ENCODE measurements at regions not wholly inside any gene's neighbourhood (a gene's known extent, or its start where the extent isn't known, plus 50 kb on each side); places are given as distances from the start of the nearest gene placed in this dataset.
A peak's percentile ranks its signal among the peaks of the same experiment; 100 is the strongest.

DNA sequence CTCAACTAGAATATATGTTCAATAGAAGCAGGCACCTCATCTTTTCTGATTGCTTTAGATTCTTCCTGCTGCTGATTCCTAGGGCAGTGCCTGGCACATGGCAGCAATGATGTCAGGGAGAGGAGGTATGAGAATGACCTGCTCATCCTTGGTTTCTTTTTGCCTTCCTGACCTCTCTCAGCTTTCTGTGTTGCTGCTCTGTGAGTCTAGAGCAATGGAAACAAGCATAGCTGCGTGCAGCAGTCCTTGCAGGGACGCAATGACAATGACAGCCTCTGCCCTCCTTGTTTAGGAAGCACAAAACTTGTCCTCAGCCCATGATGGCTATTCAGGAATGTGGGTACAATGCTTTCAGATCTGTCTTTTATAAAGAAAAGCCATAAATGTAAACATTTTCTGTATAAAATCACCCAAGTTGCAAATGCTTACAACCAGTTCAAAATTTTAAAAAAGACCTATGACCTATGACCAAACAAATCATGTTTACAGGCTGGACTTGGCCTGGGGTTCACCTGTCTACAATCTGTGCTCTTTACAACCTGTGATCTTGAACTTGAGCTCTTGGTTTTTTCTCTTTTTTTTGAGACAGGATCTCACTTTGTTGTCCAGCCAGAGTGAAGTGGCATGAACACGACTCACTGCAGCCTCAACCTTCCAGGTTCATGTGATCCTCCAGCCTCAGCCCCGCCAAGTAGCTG, 549.4 kb upstream of the ATP2B1 start:
- DNase-seq (ENCODE audit: low read depth): no peak

GRCh38 chr12:90254796-90255195, 546.2 kb upstream of the ATP2B1 start:
- no peak for DNase-seq (ENCODE audit: low read depth)

GRCh38 chr12:90253674-90254181, 545.1 kb upstream of the ATP2B1 start:
- peak; percentile 89 for DNase-seq (ENCODE audit: low read depth)

DNA sequence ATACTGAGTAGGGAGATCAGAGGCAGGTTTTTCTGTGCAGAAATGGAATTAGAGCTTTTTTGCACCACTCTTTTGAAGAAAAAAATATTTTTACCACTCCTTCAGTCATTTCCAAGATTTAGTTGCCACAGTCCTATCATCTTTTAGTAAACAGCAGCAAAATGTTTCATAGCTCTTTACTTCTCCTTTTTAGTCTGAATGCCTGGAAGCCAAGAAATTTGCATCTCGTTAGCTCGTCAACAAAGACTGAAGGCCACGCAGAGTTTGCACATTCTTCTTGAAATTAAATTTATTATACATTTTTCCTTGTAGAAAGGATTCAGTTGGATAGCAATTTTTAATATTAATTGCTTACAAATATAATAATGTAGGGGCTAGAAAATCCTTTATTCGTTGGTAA, 544.5 kb upstream of the ATP2B1 start:
- no peak for DNase-seq (ENCODE audit: low read depth)

GRCh38 chr12:90250766-90251165, 542.1 kb upstream of the ATP2B1 start:
- DNase-seq (ENCODE audit: low read depth): no peak

DNA sequence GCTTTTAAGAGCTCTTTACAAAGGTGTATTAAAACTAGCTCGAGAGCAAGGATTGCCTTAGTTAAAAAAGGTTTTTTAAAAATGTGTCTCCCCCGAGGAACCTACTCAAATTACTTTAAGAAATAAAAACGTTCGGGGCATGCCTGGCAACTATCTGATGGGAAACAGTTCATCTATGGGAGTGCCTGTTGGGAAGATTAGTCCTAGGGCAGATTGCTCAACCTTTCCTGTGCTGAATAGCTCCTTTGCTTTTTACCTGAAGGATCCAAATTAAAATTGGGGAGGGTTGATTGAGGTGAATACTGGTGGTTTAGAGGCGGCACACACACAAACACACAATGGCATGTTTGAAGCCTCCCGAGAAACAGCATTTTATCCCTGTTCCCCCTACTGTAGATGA, 541.4 kb upstream of the ATP2B1 start:
- DNase-seq (ENCODE audit: low read depth): no peak

- no peak for DNase-seq (ENCODE audit: low read depth)
Measured at GRCh38 chr12:90246688-90247087, 538.0 kb upstream of the ATP2B1 start.

GRCh38 chr12:90245391-90245790, 536.8 kb upstream of the ATP2B1 start:
- no peak for DNase-seq (ENCODE audit: low read depth)

DNA sequence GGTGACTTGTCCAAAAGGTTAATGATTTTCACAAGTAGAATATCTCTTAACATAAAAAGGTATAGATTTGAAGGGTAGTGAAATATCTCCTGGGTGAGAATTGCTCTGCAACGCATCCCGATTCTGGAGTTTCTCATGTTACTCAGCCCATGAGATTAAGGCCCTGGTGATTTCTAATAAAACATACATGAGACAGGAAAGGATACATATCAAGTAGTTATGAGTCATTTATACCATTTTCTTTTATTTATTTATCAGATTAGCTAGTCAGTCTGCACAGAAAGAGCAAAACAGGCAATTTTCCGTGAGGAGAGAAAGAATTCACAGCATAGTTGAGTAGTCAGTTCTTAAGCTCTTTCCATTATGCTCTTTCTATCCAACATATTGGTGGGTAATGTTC, 535.6 kb upstream of the ATP2B1 start:
- no peak for DNase-seq (ENCODE audit: low read depth)

- DNase-seq (ENCODE audit: low read depth): no peak
Measured at GRCh38 chr12:90243211-90243610, 534.6 kb upstream of the ATP2B1 start.

DNA sequence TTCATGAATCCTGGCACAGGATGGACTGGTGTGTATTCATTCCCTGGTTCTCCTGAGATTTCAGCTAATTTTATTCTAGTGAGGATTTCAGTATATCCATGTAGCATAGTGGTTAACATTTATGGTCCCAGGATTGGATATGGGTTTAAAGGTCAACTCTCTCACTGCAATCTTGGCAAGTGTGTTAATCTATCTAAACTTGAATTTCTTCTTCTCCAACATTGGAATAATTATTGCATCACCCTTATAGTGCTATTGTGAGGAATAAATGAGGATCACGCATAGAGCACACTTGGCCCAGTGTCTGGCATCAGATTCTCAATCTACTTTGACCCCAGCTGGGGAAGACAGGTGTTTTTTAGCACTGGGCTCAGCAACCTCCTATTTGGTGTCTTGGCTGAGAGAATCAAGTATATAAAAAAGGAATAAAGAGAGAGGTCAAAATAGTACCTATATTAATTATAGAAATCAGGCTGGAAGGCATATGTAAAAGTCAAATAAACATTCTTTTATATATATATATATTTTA, 531.2 kb upstream of the ATP2B1 start:
- no peak for DNase-seq (ENCODE audit: low read depth)

GRCh38 chr12:90238663-90239271, 530.1 kb upstream of the ATP2B1 start:
- DNase-seq (ENCODE audit: low read depth): no peak

DNA sequence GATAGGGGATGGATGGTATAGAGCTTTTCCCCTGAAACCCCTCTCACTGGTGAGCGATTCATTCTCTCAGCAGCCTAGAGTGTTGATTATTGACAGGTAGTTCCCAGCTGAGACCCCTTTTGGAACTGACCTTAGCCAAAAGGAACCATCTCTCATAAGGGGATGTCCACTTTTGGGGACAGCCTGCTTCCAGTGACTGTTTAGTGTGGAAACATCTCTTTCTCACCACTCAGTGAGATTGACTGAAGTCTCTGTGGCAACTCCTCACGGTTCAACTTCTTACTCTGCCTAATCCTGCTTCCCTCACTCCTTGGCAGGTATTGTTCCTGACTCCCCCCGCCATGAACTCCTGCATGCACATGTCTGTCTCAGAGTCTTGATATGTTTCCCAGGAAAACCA, 529.2 kb upstream of the ATP2B1 start:
- DNase-seq (ENCODE audit: low read depth): no peak

GRCh38 chr12:90235642-90236041, 527.0 kb upstream of the ATP2B1 start:
- DNase-seq (ENCODE audit: low read depth): no peak

GRCh38 chr12:90234472-90234871, 525.8 kb upstream of the ATP2B1 start:
- DNase-seq (ENCODE audit: low read depth): no peak

DNA sequence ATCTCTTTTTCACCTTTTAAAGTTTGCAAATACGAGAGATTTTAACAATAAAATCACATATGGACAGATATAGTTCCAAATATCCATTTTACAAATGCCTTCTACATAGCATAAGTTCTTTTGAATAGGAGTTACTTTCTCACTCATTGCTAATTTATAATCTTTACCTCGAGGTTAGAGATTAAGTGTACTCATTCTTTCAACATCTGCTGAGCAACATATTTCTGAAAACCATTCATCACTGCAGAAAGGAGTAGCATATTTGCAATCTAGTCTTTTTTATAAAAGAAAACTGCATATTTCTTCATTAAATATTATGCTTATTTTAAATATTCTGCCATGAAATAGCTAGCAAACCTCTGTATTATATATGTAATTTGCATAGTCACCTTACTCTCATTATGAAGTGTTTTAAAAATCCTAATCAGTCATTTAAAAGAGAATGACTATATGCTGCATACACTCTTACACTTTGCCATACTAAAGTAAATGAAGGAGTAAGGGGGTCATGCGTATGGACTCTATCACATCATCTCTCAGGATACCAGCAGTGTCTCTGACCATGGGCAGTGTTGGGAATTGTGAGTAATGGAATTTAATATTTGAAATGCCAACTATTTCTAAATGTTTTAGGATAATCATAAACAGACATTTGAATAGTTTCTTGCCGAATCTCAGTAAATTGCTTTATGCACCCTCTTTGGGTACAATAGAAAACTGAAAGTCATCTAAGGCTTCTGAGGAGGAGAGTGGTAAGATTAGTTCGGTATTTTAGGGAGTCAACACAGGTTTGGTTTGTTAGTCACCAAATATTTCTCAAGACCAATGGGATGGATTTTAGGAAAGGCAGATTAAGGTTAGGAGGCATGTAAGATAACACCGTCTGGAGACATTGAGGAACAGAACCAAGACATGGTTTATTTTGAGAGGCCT, 524.8 kb upstream of the ATP2B1 start:
- no peak for DNase-seq (ENCODE audit: low read depth)

DNA sequence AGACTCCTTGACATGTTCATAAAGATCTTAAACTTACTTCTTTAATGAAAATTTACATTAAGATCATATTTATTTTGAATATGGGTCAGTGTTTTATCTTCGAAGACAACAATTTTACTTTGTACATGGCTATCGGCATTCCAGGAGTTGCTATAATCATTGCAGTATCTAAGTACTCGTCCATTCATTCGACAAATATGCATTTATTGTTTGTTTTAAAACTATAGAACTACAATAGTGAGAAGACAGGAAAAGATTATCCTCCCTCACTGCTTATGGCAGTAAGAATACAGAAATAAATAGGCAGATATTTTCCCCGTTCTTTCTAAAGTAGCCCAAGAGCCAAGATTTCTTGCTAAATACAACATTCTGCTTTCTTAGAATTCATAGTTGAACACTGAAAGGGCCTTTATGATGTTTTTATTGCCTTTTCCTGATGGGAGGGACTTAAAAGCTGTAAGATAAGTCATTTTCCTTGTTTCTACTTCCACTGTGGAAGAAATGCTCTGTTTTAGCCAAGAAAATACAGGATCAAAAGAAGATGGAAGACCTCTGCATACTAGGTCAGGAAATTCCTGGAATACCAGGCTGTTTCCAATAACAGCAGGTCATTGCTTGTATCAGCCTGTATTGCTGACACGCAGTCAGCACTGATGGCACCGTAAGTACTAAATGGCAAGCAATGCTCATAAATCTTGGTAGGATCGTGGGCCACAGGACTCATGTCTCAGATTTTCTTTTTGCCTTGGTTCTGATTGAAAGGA, 521.0 kb upstream of the ATP2B1 start:
- no peak for DNase-seq (ENCODE audit: low read depth)

- no peak for DNase-seq (ENCODE audit: low read depth)
Measured at GRCh38 chr12:90226211-90226610, 517.6 kb upstream of the ATP2B1 start.

DNA sequence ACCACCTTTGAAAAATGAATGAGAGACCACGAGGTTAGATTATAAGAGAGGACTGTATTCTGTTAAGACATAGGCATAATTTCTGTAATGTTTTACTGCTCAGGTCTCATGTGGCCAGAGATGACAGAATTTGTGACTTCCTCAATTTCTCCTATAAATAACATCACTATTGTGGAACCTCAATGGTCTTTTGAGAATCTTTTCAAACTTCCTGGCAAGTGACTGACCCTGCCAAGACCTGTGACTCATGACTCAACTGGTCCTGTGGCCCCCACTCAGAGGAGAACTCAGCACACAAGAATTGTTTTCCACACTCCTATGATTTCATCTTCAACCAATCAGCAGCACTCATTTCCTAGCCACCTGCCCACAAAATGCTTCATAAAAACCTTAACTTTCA, 508.2 kb upstream of the ATP2B1 start:
- DNase-seq (ENCODE audit: low read depth): no peak

GRCh38 chr12:90216020-90216552, 507.4 kb upstream of the ATP2B1 start:
- DNase-seq (ENCODE audit: low read depth): no peak

DNA sequence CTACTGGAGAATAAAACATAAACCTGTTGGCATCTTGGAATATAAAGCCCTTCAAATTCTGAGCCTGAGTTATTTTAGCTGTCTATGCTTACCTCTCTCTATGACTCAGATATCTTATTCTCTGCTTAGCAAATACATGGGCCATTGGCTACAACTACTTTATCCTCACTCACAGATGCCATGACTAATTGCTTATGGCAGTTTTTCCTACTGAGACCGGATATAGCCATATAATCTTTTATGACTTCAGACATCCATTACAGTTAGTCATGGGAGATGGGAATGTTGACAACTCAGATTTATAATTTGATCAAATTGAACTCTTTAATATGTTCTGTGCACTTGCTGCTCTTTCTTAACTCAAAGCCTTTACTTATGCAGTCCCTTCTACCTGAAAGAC, 502.4 kb upstream of the ATP2B1 start:
- DNase-seq (ENCODE audit: low read depth): peak; percentile 61

Data from non-pigmented ciliary epithelial cell (primary cell).